Parathyroid adenoma (tissue), 2 donors: ENCODE measurements at regions not wholly inside any gene's neighbourhood (a gene's known extent, or its start where the extent isn't known, plus 50 kb on each side); places are given as distances from the start of the nearest gene placed in this dataset.

ENCODE experiments used
- H2AFZ ChIP-seq: fragments of 300-600 bp; sonication (generic); one replicate; pipeline ENCODE4 v1.7.0; 2017; ENCODE audit warnings: antibody characterized with exemption, mild to moderate bottlenecking
- H3K27ac ChIP-seq: fragments of 300-600 bp; sonication (generic); one replicate; pipeline ENCODE4 v1.7.0; 2017
- H3K27me3 ChIP-seq: fragments of 300-600 bp; sonication (generic); one replicate; pipeline ENCODE4 v1.7.0; 2017; ENCODE audit warnings: low read length; ENCODE audit not compliant: control insufficient read depth, insufficient read depth
- H3K36me3 ChIP-seq: fragments of 300-600 bp; sonication (generic); one replicate; pipeline ENCODE4 v1.7.0; 2017; ENCODE audit warnings: low read length; ENCODE audit not compliant: control insufficient read depth, insufficient read depth
- H3K4me1 ChIP-seq: fragments of 300-600 bp; sonication (generic); one replicate; pipeline ENCODE4 v1.7.0; 2017; ENCODE audit warnings: control low read depth
- H3K4me2 ChIP-seq: fragments of 300-600 bp; sonication (generic); one replicate; pipeline ENCODE4 v1.7.0; 2017; ENCODE audit warnings: low read length
- H3K4me3 ChIP-seq: fragments of 300-600 bp; sonication (generic); one replicate; pipeline ENCODE4 v1.7.0; 2017; ENCODE audit warnings: low read depth, low read length
- H3K79me2 ChIP-seq: fragments of 300-600 bp; sonication (generic); one replicate; pipeline ENCODE4 v1.7.0; 2017; ENCODE audit warnings: control low read depth
- H3K9ac ChIP-seq: fragments of 300-600 bp; sonication (generic); one replicate; pipeline ENCODE4 v1.7.0; 2017; ENCODE audit warnings: mild to moderate bottlenecking
- H3K9me3 ChIP-seq: fragments of 300-600 bp; sonication (generic); one replicate; pipeline ENCODE4 v1.7.0; 2017; ENCODE audit warnings: low read length; ENCODE audit not compliant: control insufficient read depth
- TF ChIP-seq, protein P1 (sequence below): fragments of 300-600 bp; sonication (generic); IDR thresholded peaks from one replicate; pipeline ENCODE4 v1.7.0; 2017; ENCODE audit warnings: antibody characterized with exemption, mild to moderate bottlenecking
- donor health status: primary hyperparathyroidism.

DNA sequence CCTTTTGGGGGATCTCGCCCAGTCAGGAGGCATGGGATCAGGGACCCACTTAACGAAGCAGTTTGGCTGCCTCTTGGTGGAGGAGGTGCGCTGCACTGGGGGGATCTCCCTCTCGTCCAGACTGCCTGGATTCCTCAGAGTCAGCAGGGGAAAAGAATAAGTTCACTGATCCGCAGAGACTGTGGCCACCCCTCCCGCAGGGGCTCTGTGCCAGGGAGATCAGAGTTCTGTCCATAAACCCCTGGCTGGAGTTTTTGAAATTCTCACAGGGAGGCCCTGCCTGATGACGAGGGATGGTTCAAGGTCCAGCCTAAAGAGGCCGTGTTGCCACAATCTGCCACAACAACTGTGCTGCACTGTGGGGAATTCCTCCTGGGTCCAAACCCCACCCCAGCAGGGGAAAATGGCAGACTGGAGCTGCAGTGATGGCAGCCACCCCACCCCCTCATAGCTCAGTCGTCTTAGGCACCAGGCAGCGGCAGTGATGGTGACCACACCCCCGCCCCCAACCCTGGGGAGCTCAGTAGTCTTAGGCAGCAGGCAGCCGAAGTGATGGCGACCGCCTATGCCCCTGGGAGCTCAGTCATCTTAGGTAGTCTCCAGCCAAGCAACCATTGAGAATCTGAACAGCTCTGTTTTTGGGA lies 273.8 kb upstream of the USP25 start:
- H3K9me3 ChIP-seq, result no peaks in the 10 kb centered on the region
- H3K4me2 ChIP-seq, result no peak overlapping the region
- no peak overlapping the region for H2AFZ ChIP-seq
- no peaks in the 10 kb centered on the region for H3K79me2 ChIP-seq
- H3K4me1 ChIP-seq, result no peaks in the 10 kb centered on the region
- H3K9ac ChIP-seq, result no peak overlapping the region
- H3K4me3 ChIP-seq, result no peak overlapping the region
- no peak overlapping the region for H3K27ac ChIP-seq
- no peaks in the 10 kb centered on the region for H3K36me3 ChIP-seq
- TF ChIP-seq, protein P1, sequence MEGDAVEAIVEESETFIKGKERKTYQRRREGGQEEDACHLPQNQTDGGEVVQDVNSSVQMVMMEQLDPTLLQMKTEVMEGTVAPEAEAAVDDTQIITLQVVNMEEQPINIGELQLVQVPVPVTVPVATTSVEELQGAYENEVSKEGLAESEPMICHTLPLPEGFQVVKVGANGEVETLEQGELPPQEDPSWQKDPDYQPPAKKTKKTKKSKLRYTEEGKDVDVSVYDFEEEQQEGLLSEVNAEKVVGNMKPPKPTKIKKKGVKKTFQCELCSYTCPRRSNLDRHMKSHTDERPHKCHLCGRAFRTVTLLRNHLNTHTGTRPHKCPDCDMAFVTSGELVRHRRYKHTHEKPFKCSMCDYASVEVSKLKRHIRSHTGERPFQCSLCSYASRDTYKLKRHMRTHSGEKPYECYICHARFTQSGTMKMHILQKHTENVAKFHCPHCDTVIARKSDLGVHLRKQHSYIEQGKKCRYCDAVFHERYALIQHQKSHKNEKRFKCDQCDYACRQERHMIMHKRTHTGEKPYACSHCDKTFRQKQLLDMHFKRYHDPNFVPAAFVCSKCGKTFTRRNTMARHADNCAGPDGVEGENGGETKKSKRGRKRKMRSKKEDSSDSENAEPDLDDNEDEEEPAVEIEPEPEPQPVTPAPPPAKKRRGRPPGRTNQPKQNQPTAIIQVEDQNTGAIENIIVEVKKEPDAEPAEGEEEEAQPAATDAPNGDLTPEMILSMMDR, result no peak
- no peaks in the 10 kb centered on the region for H3K27me3 ChIP-seq

DNA sequence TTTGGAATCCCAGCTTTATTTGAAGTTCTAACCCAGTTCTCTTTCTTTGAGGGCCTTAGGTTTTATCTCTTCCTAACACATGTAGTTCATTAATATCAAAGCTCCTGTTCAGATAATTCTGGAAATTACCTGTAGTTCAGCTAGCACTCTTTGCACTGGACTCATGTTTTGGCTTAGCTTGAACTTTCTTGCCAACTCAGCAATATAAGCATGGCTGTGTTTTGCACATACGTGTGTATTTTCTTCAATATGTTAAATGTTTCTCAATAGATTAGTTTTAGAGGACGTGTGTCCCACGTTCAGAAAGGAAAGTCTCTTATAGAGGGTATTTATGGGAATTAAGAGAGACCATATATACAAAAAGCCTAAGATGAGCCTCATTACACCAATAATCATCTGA lies 271.8 kb upstream of the USP25 start:
- no peaks in the 10 kb centered on the region for H3K9me3 ChIP-seq

DNA sequence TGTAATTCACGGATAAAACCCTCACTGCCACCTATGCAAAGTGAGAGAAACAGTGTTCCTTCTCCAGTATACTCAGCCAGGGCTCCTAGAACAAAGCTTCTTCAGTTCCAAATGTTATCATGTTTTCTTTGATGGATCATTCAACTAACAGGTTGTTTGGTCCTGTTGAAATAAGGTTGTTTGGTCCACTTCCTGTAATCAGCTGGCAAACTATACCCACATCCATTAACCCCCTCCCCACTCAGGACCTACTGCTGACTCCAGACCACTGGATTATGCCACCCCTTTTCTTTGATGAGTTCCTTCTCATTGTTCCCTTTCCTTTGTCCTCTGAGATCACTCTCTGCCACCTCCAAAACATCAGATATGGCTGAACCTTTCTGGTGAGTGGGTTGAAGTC lies 267.7 kb upstream of the USP25 start:
- Histone ChIP-seq H3K9me3 (no peaks in the 10 kb centered on the region), H3K4me2 (no peak overlapping the region)
- TF ChIP-seq, protein P1, result no peak

More for the DNA sequence above, 271.8 kb upstream of the USP25 start:
- H3K79me2 ChIP-seq, result no peaks in the 10 kb centered on the region
- TF ChIP-seq, protein P1, result no peak
- H3K27ac ChIP-seq, result no peak overlapping the region
- no peaks in the 10 kb centered on the region for H3K27me3 ChIP-seq
- no peak overlapping the region for H3K9ac ChIP-seq
- no peaks in the 10 kb centered on the region for H3K4me1 ChIP-seq
- H2AFZ ChIP-seq, result no peak overlapping the region
- H3K4me3 ChIP-seq, result no peak overlapping the region
- no peak overlapping the region for H3K4me2 ChIP-seq
- no peaks in the 10 kb centered on the region for H3K36me3 ChIP-seq

DNA sequence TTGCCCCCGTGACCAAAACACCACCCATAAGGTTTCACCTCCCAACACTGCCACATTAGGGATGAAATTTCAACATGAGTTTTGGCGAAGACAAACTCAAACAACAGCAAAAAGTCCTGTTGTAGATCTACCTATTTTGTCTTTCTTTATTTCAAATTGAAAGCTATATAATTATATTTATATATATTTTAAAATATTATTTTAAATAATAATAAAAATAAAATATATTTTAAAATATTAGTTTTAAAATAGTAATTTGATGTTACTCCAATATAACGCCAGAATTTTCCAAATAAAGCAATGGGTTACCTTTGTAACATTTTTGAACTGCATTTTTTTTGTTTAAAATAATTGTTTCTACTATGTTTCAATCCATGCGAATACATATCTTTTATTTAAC lies 263.5 kb upstream of the USP25 start:
- H3K79me2 ChIP-seq, result no peaks in the 10 kb centered on the region

More for the DNA sequence above, 267.7 kb upstream of the USP25 start:
- Histone ChIP-seq H3K4me1 (no peaks in the 10 kb centered on the region), H3K36me3 (no peaks in the 10 kb centered on the region), H3K27ac (no peak overlapping the region), H3K79me2 (no peaks in the 10 kb centered on the region), H3K27me3 (no peaks in the 10 kb centered on the region), H3K4me3 (no peak overlapping the region), H3K9ac (no peak overlapping the region), H2AFZ (no peak overlapping the region)

More for the DNA sequence above, 263.5 kb upstream of the USP25 start:
- Histone ChIP-seq H2AFZ (no peak overlapping the region), H3K4me2 (no peak overlapping the region), H3K27me3 (no peaks in the 10 kb centered on the region), H3K9ac (no peak overlapping the region), H3K27ac (no peak overlapping the region), H3K36me3 (no peaks in the 10 kb centered on the region), H3K4me1 (no peaks in the 10 kb centered on the region), H3K9me3 (no peaks in the 10 kb centered on the region), H3K4me3 (no peak overlapping the region)
- TF ChIP-seq, protein P1, result no peak
